HG02938 (cell line): ENCODE measurements at regions not wholly inside any gene's neighbourhood (a gene's known extent, or its start where the extent isn't known, plus 50 kb on each side); places are given as distances from the start of the nearest gene placed in this dataset.
"Not testable (repeated sequence)": the region's sequence is repeated elsewhere in the genome, so short reads cannot be mapped to it uniquely, and the experiment has no call there.

Source experiments
- ATAC-seq: cut with Tn5 transposase; IDR thresholded peaks from one replicate; pipeline ENCODE4 v1.9.1; 2021; ENCODE audit warnings: mild to moderate bottlenecking, moderate library complexity; ENCODE audit not compliant: unreplicated experiment

GRCh38 chr7:67662804-67663203, 666.2 kb downstream of the TYW1 start:
- ATAC-seq, result no peak

GRCh38 chr7:67663644-67664043, 667.0 kb downstream of the TYW1 start:
- ATAC-seq, result no peak

- not testable (repeated sequence) for ATAC-seq
Observed at GRCh38 chr7:67666359-67666758, 669.7 kb downstream of the TYW1 start.

- ATAC-seq, result no peak
Observed at GRCh38 chr7:67671006-67671548, 674.4 kb downstream of the TYW1 start.

GRCh38 chr7:67673861-67674260, 677.2 kb downstream of the TYW1 start:
- ATAC-seq, result no peak

- not testable (repeated sequence) for ATAC-seq
Observed at GRCh38 chr7:67674862-67675261, 678.2 kb downstream of the TYW1 start.

- no peak for ATAC-seq
Observed at GRCh38 chr7:67675971-67676370, 679.3 kb downstream of the TYW1 start.

- ATAC-seq, result no peak
Observed at GRCh38 chr7:67678419-67678818, 681.8 kb downstream of the TYW1 start.

GRCh38 chr7:67683628-67684027, 687.0 kb downstream of the TYW1 start:
- ATAC-seq, result no peak

GRCh38 chr7:67690700-67691099, 694.1 kb downstream of the TYW1 start:
- ATAC-seq, result no peak

- ATAC-seq, result no peak
Observed at GRCh38 chr7:67692425-67692824, 695.8 kb downstream of the TYW1 start.

GRCh38 chr7:67696124-67696523, 699.5 kb downstream of the TYW1 start:
- ATAC-seq, result no peak

- no peak for ATAC-seq
Observed at GRCh38 chr7:67696878-67697277, 700.2 kb downstream of the TYW1 start.

GRCh38 chr7:67698354-67698753, 701.7 kb downstream of the TYW1 start:
- no peak for ATAC-seq

GRCh38 chr7:67705850-67706249, 709.2 kb downstream of the TYW1 start:
- ATAC-seq, result no peak

GRCh38 chr7:67711706-67712105, 715.1 kb downstream of the TYW1 start:
- no peak for ATAC-seq

- ATAC-seq, result no peak
Observed at GRCh38 chr7:67713451-67714056, 716.9 kb downstream of the TYW1 start.

- no peak for ATAC-seq
Observed at GRCh38 chr7:67716729-67717128, 720.1 kb downstream of the TYW1 start.

GRCh38 chr7:67723591-67723990, 727.0 kb downstream of the TYW1 start:
- ATAC-seq, result no peak

- no peak for ATAC-seq
Observed at GRCh38 chr7:67724435-67724834, 727.8 kb downstream of the TYW1 start.

GRCh38 chr7:67724955-67725354, 728.3 kb downstream of the TYW1 start:
- no peak for ATAC-seq

GRCh38 chr7:67725423-67725822, 728.8 kb downstream of the TYW1 start:
- ATAC-seq, result no peak

- no peak for ATAC-seq
Observed at GRCh38 chr7:67729771-67730170, 733.1 kb downstream of the TYW1 start.
